ENCODE measurements at regions not wholly inside any gene's neighbourhood (a gene's known extent, or its start where the extent isn't known, plus 50 kb on each side); places are given as distances from the start of the nearest gene placed in this dataset.

- Histone ChIP-seq H4K20me1 (ENCODE audit: insufficient read depth, poor library complexity, severe bottlenecking) (no peaks in the 10 kb centered on the region), H3K36me3 (replicated peaks; ENCODE audit: insufficient read depth, low read depth) (no peaks in the 10 kb centered on the region), H3K9me3 (ENCODE audit: low read depth) (no peaks in the 10 kb centered on the region), H3K79me2 (no peaks in the 10 kb centered on the region), H3K27me3 (no peaks in the 10 kb centered on the region), H3K4me3 (no peak overlapping the region), H3K9me2 (replicated peaks; ENCODE audit: insufficient read depth) (no peaks in the 10 kb centered on the region), H3K4me1 (ENCODE audit: insufficient read depth) (no peaks in the 10 kb centered on the region), H3K27ac (no peak overlapping the region), H2AFZ (no peak overlapping the region), H3K4me2 (no peak overlapping the region)
- no peak for DNase-seq (ENCODE audit: low spot score)
- 82% methylated on average over 8 of the region's 8 CpGs for WGBS (ENCODE audit: low lambda C conversion rate, missing lambda C conversion rate)
- TF ChIP-seq EZH2 (IDR thresholded peaks at IDR 0.05; ENCODE audit: borderline replicate concordance) = no peak
These were observed 901.2 kb upstream of the COX7C start for GRCh38 chr5:85716344-85717202.

- no peak for TF ChIP-seq EZH2phosphoT487 (IDR thresholded peaks at IDR 0.05; ENCODE audit: low read depth, severe bottlenecking, unreplicated experiment)
- no peak for TF ChIP-seq EZH2 (IDR thresholded peaks at IDR 0.05; ENCODE audit: borderline replicate concordance)
- TF ChIP-seq CTCF (IDR thresholded peaks at IDR 0.05; ENCODE audit: poor library complexity) = no peak
- no peaks in the 10 kb centered on the region for H3K9me3 ChIP-seq (ENCODE audit: low read depth)
- no peaks in the 10 kb centered on the region for H3K9me2 ChIP-seq (replicated peaks; ENCODE audit: insufficient read depth)
- H3K27ac ChIP-seq = no peak overlapping the region
- no peak for DNase-seq (ENCODE audit: low spot score)
- H2AFZ ChIP-seq = no peak overlapping the region
- no peaks in the 10 kb centered on the region for H3K4me1 ChIP-seq (ENCODE audit: insufficient read depth)
- H3K36me3 ChIP-seq (replicated peaks; ENCODE audit: insufficient read depth, low read depth) = no peaks in the 10 kb centered on the region
- H3K79me2 ChIP-seq = no peaks in the 10 kb centered on the region
- no peaks in the 10 kb centered on the region for H4K20me1 ChIP-seq (ENCODE audit: insufficient read depth, poor library complexity, severe bottlenecking)
- no peak overlapping the region for H3K4me2 ChIP-seq
- no peaks in the 10 kb centered on the region for H3K27me3 ChIP-seq
- no peak overlapping the region for H3K4me3 ChIP-seq
- WGBS (ENCODE audit: low lambda C conversion rate, missing lambda C conversion rate) = 100% methylated on average over 1 of the region's 1 CpG
These were observed 900.6 kb upstream of the COX7C start for GRCh38 chr5:85717203-85717563.

GRCh38 chr5:85732185-85732584, 885.6 kb upstream of the COX7C start:
- Histone ChIP-seq H3K9me3 (ENCODE audit: low read depth) (no peaks in the 10 kb centered on the region), H3K27me3 (no peaks in the 10 kb centered on the region), H3K4me1 (ENCODE audit: insufficient read depth) (no peaks in the 10 kb centered on the region), H3K4me3 (no peak overlapping the region), H2AFZ (no peak overlapping the region), H4K20me1 (ENCODE audit: insufficient read depth, poor library complexity, severe bottlenecking) (no peaks in the 10 kb centered on the region), H3K36me3 (replicated peaks; ENCODE audit: insufficient read depth, low read depth) (no peaks in the 10 kb centered on the region), H3K79me2 (no peaks in the 10 kb centered on the region), H3K4me2 (no peak overlapping the region), H3K9me2 (replicated peaks; ENCODE audit: insufficient read depth) (no peaks in the 10 kb centered on the region), H3K27ac (no peak overlapping the region)
- TF ChIP-seq EZH2 (IDR thresholded peaks at IDR 0.05; ENCODE audit: borderline replicate concordance) (no peak), EZH2phosphoT487 (IDR thresholded peaks at IDR 0.05; ENCODE audit: low read depth, severe bottlenecking, unreplicated experiment) (no peak), CTCF (IDR thresholded peaks at IDR 0.05; ENCODE audit: poor library complexity) (no peak)
- DNase-seq (ENCODE audit: low spot score) = no peak
- WGBS (ENCODE audit: low lambda C conversion rate, missing lambda C conversion rate) = 83% methylated on average over 3 of the region's 3 CpGs

- no peak overlapping the region for H3K4me3 ChIP-seq
- no peaks in the 10 kb centered on the region for H3K4me1 ChIP-seq (ENCODE audit: insufficient read depth)
- no peaks in the 10 kb centered on the region for H4K20me1 ChIP-seq (ENCODE audit: insufficient read depth, poor library complexity, severe bottlenecking)
- H3K79me2 ChIP-seq = no peaks in the 10 kb centered on the region
- TF ChIP-seq CTCF (IDR thresholded peaks at IDR 0.05; ENCODE audit: poor library complexity) = no peak
- no peak for TF ChIP-seq EZH2 (IDR thresholded peaks at IDR 0.05; ENCODE audit: borderline replicate concordance)
- H3K27ac ChIP-seq = no peak overlapping the region
- no peaks in the 10 kb centered on the region for H3K27me3 ChIP-seq
- no peak overlapping the region for H3K4me2 ChIP-seq
- H3K9me3 ChIP-seq (ENCODE audit: low read depth) = no peaks in the 10 kb centered on the region
- no peaks in the 10 kb centered on the region for H3K36me3 ChIP-seq (replicated peaks; ENCODE audit: insufficient read depth, low read depth)
- H2AFZ ChIP-seq = no peak overlapping the region
- DNase-seq (ENCODE audit: low spot score) = no peak
- no peaks in the 10 kb centered on the region for H3K9me2 ChIP-seq (replicated peaks; ENCODE audit: insufficient read depth)
These were observed 875.8 kb upstream of the COX7C start for GRCh38 chr5:85741972-85742371.
